H7 (cell line): ENCODE measurements at regions not wholly inside any gene's neighbourhood (a gene's known extent, or its start where the extent isn't known, plus 50 kb on each side); places are given as distances from the start of the nearest gene placed in this dataset.
"Not testable (repeated sequence)": the region's sequence is repeated elsewhere in the genome, so short reads cannot be mapped to it uniquely, and the experiment has no call there.

Source experiments
- DNase-seq: peaks from one replicate; pipeline ENCODE4 v3.0.0; 2012
- H3K27me3 ChIP-seq: 2 replicates; pipeline ENCODE4 v1.6.0; 2011; ENCODE audit warnings: mild to moderate bottlenecking, low read length; ENCODE audit not compliant: control insufficient read depth, insufficient read depth
- H3K36me3 ChIP-seq: replicated peaks from 2 replicates; pipeline ENCODE4 v1.5.1; 2011; ENCODE audit warnings: low read length; ENCODE audit not compliant: control insufficient read depth, insufficient read depth
- H3K4me3 ChIP-seq: 2 replicates; pipeline ENCODE4 v1.5.1; 2011; ENCODE audit warnings: low read depth, mild to moderate bottlenecking, control low read depth, low read length, moderate library complexity; ENCODE audit not compliant: insufficient read depth

DNA sequence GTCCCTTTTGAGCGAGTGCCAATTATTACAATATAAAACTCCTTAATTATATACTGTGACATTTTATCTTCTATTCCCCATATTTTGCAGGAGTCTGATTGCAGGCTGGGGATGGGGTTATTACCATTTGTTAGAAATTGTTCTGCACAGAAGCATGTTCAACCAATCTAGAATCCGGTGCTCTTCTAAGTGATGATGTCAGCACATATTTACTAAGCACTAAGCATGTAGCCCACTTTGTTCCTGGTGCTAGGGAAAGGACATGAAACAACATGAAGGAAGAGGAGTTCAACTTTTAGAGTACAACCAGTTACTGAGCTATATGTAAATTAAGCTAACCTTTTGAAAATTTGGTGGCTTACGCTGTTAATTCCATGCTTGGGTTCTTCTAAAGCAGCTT lies 52.8 kb upstream of the IL1RAPL2 start:
- no peaks in the 10 kb centered on the region for H3K27me3 ChIP-seq
- no peak overlapping the region for H3K4me3 ChIP-seq
- no peak for DNase-seq
- H3K36me3 ChIP-seq: no peaks in the 10 kb centered on the region

DNA sequence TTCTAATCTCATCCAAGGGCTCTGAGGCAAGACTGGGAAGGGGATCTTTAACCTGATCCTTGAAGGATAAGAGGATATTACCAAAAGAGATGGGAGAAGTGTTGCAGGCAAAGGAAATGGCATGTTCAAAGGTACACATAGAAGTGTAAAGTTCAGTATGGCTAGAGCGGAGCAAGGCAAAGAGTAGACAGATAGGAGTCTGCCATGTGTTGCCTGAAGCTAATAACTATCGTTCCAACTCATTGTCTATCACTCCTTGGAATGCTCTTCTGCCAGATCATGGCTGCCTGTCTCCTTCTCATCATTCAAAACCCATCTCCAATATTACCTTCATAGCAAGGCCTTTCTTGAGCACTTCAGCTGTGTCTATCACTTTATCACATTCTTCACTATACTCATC lies 55.2 kb upstream of the IL1RAPL2 start:
- Histone ChIP-seq H3K4me3 (no peak overlapping the region), H3K27me3 (no peaks in the 10 kb centered on the region), H3K36me3 (no peaks in the 10 kb centered on the region)
- no peak for DNase-seq

DNA sequence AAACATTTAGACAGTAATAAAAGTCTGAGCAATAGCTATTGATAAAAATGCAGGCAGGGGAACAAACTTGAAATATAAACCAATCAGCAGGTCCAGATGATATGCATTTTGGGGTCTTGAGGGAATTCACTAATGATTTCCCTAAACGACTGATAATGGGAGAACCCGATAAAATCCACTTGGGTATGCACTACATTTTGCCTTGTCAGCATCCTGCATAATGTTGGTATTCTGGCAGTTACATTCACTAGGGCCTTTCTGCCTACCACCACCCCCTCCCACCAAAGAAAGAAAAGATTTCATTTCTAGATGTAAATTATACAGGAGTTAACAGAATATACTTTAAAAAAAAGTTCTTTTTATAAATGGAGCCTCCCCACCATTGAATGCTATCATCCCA lies 63.5 kb upstream of the IL1RAPL2 start:
- DNase-seq: no peak
- Histone ChIP-seq H3K4me3 (no peak overlapping the region), H3K36me3 (no peaks in the 10 kb centered on the region), H3K27me3 (no peaks in the 10 kb centered on the region)

DNA sequence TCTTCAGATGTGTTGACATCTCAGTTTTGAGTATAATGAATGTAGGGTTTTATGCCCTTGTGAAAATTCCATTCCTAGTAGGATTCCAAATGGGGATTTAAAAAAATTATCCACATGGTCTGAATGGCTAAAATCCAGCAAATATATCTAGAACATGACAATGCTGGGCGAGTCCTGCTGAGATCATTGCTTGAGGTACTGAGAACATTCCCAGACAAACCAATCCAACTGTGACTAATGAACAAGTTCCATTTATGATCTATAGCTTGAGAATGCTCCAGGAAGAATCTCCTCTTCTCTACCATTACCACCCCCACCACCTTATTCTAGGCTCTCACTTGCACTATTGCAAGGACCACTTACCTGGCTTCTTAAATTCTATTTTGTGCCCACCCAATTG lies 77.2 kb upstream of the IL1RAPL2 start:
- no peaks in the 10 kb centered on the region for H3K36me3 ChIP-seq
- no peaks in the 10 kb centered on the region for H3K27me3 ChIP-seq
- H3K4me3 ChIP-seq: no peak overlapping the region
- no peak for DNase-seq

DNA sequence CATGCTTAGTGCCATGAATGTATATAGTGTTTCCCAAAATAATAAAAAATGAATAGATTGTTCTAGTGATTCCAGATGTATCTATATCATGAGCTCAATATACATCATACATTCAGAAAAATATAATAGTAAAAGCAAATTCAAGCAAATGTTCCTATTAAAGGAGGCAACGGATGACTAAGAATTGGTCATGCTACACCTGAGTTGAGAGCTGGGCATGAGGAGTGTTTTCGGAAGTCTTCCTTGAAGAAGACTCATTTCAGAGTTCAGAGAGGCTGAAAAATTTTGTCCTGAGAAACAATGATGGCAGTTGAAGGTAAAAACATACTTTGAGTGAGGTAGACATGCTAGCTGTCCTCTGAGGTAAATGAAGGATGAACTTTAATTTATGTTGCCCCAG lies 79.3 kb upstream of the IL1RAPL2 start:
- no peak overlapping the region for H3K4me3 ChIP-seq
- no peaks in the 10 kb centered on the region for H3K27me3 ChIP-seq
- no peak for DNase-seq
- no peaks in the 10 kb centered on the region for H3K36me3 ChIP-seq

DNA sequence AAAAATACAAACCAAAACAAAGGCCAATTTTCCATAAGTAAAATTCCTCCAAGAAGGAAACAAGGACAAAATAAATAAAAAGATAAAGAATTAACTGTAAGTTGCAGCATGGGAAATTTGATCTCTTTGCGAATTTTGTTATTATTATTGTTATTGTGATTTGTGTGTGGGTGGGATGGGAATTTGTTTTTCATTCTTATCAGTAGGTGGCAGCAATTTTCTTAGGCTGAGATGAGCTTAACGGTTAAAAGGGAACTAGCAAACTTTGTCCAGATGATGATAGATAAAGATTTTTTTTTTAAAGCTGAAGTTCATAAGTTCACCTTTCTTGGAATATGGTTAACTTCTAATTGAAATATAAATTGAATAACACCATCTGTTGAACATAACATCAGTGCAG lies 83.2 kb upstream of the IL1RAPL2 start:
- Histone ChIP-seq H3K27me3 (no peaks in the 10 kb centered on the region), H3K36me3 (no peaks in the 10 kb centered on the region), H3K4me3 (no peak overlapping the region)
- no peak for DNase-seq

DNA sequence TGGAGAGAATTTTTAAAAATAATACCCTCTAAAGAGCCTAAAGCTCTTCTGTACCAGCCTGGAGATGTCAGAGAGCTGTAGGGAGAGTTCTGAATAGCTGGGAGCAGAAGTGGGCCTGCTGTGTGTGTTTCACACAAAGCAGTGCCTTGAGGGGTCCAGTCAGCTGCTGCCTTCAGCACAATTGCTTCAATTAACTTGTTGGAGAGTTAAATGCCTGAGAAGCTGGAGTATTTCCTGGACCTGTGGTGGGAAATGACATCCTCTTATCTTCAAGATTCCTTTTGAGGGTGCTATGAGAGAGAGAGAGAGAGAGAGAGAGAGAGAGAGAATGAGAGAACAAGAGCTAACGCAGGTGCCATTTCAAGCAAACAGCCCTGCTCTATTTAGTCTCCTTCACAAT lies 96.2 kb upstream of the IL1RAPL2 start:
- Histone ChIP-seq H3K36me3 (no peaks in the 10 kb centered on the region), H3K27me3 (no peaks in the 10 kb centered on the region), H3K4me3 (no peak overlapping the region)
- no peak for DNase-seq

DNA sequence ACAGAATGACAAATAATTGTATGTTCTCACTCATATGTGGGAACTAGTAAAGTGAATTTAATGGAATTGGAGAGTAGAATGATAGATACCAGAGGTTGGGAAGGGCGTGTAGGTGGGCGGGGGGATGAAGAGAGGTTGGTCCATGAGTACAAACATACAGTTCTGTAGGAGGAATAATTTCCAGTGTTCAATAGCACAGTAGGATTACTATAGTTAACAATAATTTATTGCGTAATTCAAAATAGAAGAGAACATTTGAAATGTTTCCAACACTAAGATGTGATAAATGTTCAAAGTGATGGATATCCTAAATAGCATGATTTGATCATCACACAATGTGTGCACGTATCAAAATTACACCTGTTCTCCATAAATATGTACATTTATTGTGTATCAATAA lies 106.2 kb upstream of the IL1RAPL2 start:
- Histone ChIP-seq H3K4me3 (no peak overlapping the region), H3K27me3 (no peaks in the 10 kb centered on the region), H3K36me3 (no peaks in the 10 kb centered on the region)
- DNase-seq: no peak

DNA sequence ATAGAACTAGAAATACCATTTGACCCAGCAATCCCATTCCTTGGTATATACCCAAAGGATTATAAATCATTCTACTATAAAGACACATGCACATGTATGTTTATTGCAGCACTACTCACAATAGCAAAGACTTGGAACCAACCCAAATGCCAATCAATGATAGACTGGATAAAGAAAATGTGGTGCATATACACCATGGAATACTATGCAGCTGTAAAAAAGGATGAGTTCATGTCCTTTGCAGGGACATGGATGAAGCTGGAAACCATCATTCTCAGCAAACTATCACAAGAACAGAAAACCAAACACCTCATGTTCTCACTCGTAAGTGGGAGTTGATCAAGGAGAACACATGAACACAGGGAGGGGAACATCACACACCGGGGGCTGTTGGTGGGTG lies 108.9 kb upstream of the IL1RAPL2 start:
- not testable (repeated sequence) for H3K36me3 ChIP-seq, DNase-seq

DNA sequence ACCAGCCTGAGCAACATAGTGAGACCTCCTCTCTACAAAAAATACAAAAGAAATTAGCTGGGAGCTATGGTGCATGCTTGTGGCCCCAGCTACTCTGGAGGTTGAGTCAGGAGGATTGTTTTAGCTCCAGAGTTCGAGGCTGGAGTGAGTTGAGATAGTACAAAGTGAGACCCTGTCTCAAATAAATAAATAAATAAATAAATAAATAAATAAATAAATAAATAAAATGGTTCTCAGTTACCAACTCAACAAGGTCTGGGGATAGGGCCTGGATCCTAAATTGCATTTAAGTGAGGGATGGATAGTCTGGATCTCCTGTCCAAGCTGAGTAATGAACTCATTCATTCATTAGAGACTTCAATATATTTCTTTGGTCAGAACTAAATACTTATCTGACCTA lies 115.7 kb upstream of the IL1RAPL2 start:
- no peak overlapping the region for H3K4me3 ChIP-seq
- no peaks in the 10 kb centered on the region for H3K27me3 ChIP-seq
- H3K36me3 ChIP-seq: no peaks in the 10 kb centered on the region
- DNase-seq: no peak

More for the DNA sequence above, 108.9 kb upstream of the IL1RAPL2 start:
- H3K4me3 ChIP-seq, H3K27me3 ChIP-seq: not testable (repeated sequence)

DNA sequence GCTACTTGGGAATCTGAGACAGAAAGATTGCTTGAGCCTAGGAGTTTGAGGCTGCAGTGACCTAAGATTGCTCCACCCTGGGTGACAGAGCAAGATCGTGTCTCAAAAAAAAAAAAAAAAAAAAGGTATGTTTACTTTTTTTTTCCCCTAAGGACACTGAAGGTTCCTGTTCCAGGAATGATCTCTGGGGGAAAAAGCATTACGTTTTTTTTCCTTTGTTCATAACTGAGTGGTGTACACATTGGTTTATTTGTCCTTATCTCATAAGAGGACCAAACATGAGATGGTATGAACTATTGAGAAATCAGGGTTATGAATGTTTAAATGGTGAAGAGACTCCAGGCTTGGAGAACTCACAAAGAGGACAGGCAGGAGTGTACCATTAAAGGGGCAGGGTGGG lies 120.4 kb upstream of the IL1RAPL2 start:
- no peaks in the 10 kb centered on the region for H3K36me3 ChIP-seq
- no peak for DNase-seq
- H3K4me3 ChIP-seq: no peak overlapping the region
- H3K27me3 ChIP-seq: no peaks in the 10 kb centered on the region

DNA sequence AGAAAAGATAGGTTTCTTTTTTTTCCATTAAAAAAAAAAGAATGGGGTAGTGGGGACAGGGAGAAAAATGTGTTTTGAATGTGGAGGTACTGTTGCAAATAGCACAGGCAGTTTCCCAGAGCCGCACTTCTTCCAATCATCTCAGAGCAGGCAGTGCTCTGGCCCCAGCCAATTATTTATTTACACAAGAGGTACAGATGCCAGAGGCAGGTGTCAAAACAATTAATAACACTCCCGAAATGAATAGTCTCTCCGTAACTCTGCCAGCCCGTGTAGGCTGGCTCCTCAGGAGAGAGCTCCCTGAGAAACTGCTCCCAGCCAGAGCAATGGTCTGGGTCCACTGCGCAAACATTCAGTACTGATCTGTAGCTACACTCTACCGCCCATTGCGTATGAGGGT lies 130.8 kb upstream of the IL1RAPL2 start:
- Histone ChIP-seq H3K36me3 (no peaks in the 10 kb centered on the region), H3K4me3 (no peak overlapping the region), H3K27me3 (no peaks in the 10 kb centered on the region)

DNA sequence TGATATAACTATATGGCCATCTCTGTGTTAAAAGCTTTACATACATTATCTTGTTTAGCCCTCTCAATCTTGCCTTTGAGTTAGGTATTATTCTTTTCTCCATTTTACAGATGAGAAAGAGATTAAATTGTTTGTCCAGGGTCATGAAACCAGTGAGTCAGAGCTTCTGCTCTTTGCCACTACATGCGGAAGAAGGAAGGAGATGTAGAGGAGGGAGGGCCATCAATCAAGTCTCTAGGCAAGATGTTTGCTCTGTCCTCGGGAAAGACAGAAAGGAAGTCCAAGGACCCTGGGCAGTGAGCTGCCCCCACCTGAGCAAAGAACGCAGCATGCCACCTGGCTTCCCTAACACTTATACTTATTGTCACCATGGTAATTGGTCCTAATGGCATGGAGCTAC lies 133.7 kb upstream of the IL1RAPL2 start:
- DNase-seq: no peak

More for the DNA sequence above, 130.8 kb upstream of the IL1RAPL2 start:
- DNase-seq: no peak

DNA sequence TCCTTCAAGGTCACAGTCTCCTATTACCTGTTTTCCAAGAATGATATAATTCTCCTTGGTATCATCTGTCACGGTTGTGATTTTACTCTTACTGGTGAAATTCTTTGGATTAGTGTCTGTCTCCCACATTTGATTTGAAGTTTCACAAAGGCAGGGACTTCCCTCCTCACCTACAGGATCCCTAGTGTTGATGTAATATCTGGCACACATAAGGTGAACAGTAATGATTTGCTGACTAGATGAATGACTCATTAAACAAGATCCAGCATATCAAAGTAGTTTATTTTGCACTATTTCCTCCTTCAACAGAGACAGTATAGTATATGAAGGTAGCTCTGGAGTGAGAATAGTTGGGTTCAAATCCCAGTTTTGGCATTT lies 135.3 kb upstream of the IL1RAPL2 start:
- no peak for DNase-seq
- Histone ChIP-seq H3K4me3 (no peak overlapping the region), H3K27me3 (no peaks in the 10 kb centered on the region), H3K36me3 (no peaks in the 10 kb centered on the region)

More for the DNA sequence above, 133.7 kb upstream of the IL1RAPL2 start:
- Histone ChIP-seq H3K36me3 (no peaks in the 10 kb centered on the region), H3K27me3 (no peaks in the 10 kb centered on the region), H3K4me3 (no peak overlapping the region)

DNA sequence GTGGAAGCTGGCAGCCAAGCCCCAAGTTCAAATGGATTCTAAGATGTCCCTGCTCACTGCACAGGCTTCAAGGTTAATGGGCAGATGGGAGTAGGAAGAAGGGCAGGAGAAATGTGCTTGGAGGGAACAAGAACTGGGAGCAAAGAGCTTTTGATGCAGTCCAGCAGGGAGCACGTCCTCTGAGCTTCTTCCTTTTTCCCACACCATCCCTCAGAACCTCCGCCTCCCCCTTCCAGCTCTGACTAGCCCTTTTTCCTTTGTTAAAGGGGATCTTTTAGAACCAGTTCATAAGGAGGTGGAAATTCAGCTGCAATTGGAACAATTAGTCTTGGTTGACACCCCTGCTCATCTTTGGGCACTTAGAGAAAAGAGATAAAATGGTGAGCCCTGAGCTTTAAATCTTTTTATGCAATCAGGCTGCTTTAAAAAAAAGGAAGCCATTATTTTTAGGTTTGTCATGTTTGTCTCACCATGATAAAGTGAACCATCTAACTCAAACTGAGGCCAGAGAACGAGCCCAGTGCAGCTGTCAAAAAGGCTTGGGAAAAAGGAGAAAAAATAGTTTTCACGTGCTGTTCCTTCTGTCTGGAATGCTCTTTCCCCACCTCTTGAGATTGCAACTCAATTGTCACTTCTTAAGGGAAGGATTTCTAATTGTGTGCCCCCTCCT lies 135.8 kb upstream of the IL1RAPL2 start:
- no peak for DNase-seq
- no peaks in the 10 kb centered on the region for H3K27me3 ChIP-seq
- no peak overlapping the region for H3K4me3 ChIP-seq
- H3K36me3 ChIP-seq: no peaks in the 10 kb centered on the region

DNA sequence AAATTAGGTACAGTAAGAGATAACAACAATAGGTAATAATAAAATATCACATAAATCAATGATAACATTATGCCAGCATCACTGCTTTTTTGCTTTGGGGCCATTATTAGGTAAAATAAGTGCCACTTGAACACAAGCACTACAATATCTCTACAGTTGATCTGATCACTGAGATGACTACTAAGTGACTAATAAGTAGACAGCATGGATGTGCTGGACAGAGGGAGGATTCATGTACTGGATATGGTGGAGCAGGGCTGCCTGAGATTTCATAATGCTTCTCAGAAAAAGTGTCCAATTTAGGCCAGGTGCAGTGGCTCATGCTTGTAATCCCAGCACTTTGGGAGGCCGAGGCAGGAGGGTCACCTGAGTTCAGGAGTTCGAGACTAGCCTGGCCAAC lies 137.8 kb upstream of the IL1RAPL2 start:
- Histone ChIP-seq H3K4me3 (no peak overlapping the region), H3K36me3 (no peaks in the 10 kb centered on the region), H3K27me3 (no peaks in the 10 kb centered on the region)
- DNase-seq: no peak
